Smooth muscle cell (in vitro differentiated cells): ENCODE measurements at regions not wholly inside any gene's neighbourhood (a gene's known extent, or its start where the extent isn't known, plus 50 kb on each side); places are given as distances from the start of the nearest gene placed in this dataset.

ENCODE experiments used
- DNase-seq: peaks from one replicate; lab custom pipeline; 2025; ENCODE audit not compliant: unreplicated experiment; lab: John Stamatoyannopoulos, UW
- H2AFZ ChIP-seq: fragments of 200-600 bp; sonication (generic); 2 replicates; pipeline ENCODE4 v1.6.0; 2016; ENCODE audit warnings: antibody characterized with exemption, low read depth, mild to moderate bottlenecking
- H3F3A ChIP-seq: fragments of 200-600 bp; sonication (generic); 2 replicates; pipeline ENCODE4 v1.6.0; 2017; ENCODE audit warnings: antibody characterized with exemption, low read depth
- H3K27ac ChIP-seq: fragments of 200-600 bp; sonication (generic); 2 replicates; pipeline ENCODE4 v1.5.1; 2016; ENCODE audit warnings: low read depth, mild to moderate bottlenecking
- H3K27me3 ChIP-seq: fragments of 200-600 bp; sonication (generic); 2 replicates; pipeline ENCODE4 v1.6.1; 2016; ENCODE audit warnings: low read depth, mild to moderate bottlenecking
- H3K36me3 ChIP-seq: fragments of 200-600 bp; sonication (generic); 2 replicates; pipeline ENCODE4 v1.5.1; 2016; ENCODE audit warnings: low read depth
- H3K4me1 ChIP-seq: fragments of 200-600 bp; sonication (generic); 2 replicates; pipeline ENCODE4 v1.5.1; 2016; ENCODE audit warnings: low read depth
- H3K4me2 ChIP-seq: fragments of 200-600 bp; sonication (generic); 2 replicates; pipeline ENCODE4 v1.6.0; 2016; ENCODE audit warnings: mild to moderate bottlenecking
- H3K4me3 ChIP-seq: fragments of 200-600 bp; sonication (generic); 2 replicates; pipeline ENCODE4 v1.5.1; 2016; ENCODE audit warnings: mild to moderate bottlenecking
- H3K79me2 ChIP-seq: fragments of 200-600 bp; sonication (generic); 2 replicates; pipeline ENCODE4 v1.6.0; 2016; ENCODE audit warnings: low read depth, mild to moderate bottlenecking
- H3K9ac ChIP-seq: fragments of 200-600 bp; sonication (generic); 2 replicates; pipeline ENCODE4 v1.6.0; 2016; ENCODE audit warnings: low read depth
- H3K9me3 ChIP-seq: fragments of 200-600 bp; sonication (generic); replicated peaks from 2 replicates; pipeline ENCODE4 v1.5.1; 2016; ENCODE audit warnings: low read depth
- H4K20me1 ChIP-seq: fragments of 200-600 bp; sonication (generic); 2 replicates; pipeline ENCODE4 v1.6.0; 2016; ENCODE audit warnings: low read depth
- WGBS: methylation state at CpG from one replicate; pipeline ENCODE4 v1.1.7; 2016; ENCODE audit warnings: low lambda C conversion rate; 5-methylcytosine and 5-hydroxymethylcytosine counted together
- TF ChIP-seq, protein P1 (sequence below): fragments of 200-600 bp; sonication (generic); IDR thresholded peaks from 2 replicates; pipeline ENCODE4 v1.5.1; 2017; ENCODE audit warnings: borderline replicate concordance, mild to moderate bottlenecking, antibody characterized with exemption; ENCODE audit not compliant: insufficient read depth, poor library complexity, severe bottlenecking

DNA sequence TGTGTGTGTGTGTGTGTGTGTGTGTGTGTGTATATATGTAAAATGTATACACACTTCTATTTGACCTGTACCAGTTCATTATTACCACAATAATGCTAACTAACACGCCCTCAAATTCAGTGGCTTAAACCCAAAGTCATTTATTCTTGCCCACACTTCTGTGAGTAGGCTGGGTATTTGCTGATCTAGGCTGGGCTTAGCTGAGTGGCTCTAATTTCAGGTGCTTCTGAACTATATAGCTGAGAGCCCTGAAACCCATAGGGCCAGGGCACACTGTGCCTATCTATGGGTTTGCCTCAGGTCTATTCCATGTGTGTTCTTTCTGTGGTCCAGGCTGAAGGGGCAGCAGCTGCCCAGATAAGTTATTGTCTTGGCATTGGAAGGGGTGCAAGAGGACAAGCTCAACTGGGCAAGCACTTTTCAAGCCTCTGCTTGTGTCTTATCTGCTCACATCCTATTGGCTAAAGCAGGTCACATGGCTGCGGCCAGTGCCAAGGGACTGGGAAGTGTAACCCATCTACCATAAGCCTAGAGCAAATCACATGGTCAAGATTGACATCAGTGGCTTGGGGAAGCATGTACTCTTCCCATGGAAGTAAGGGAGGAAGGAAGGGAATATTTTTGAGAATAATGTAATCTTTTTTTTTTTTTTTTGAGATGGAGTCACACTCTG, 139.9 kb downstream of the PALM2AKAP2 start:
- no peaks in the 10 kb centered on the region for H3F3A ChIP-seq

DNA sequence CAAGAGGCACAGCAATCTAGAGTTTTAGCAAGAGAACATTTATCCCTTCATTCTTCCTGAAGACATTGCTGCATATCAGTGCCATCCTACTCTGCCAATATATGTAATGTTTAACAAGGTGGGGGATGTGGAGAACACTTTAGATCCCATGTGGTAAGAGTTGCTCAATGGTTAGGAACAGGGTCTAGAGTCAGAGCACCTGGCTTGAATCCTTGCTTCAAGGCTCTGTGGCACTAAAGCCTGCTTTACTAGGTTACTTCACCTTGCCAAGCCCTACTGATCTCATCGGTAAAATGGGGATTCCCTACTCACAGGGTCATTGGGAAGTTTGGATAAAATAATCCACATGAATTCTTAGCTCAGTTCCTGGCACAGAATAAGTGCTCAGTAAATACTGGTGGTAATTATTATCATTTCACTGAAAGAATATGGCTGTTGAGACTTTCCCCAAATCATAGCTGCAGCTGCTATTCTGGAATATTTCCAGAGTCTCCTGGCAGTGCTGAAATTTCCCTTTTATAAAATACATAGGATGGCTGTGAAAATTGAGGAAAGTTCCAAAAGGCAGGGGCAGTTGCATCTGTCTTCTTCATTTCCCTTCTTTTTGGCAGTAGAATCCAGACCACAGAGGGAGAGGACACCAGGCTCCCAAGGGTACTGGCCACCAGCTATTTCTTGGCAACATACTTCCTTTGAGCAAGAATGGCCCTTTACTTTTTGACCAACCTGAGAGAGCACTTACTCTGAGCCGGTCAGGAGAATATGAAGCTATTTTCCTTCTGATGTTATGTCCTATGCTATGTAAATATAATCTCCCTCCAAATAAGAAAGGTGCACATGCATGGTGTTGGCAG, 142.8 kb downstream of the PALM2AKAP2 start:
- Histone ChIP-seq H3K27me3 (no peaks in the 10 kb centered on the region), H3K4me2 (no peak overlapping the region), H3K36me3 (no peaks in the 10 kb centered on the region), H3K27ac (no peak overlapping the region), H2AFZ (no peak overlapping the region), H3K9me3 (no peaks in the 10 kb centered on the region), H3K9ac (no peak overlapping the region), H3K4me3 (no peak overlapping the region), H3F3A (no peaks in the 10 kb centered on the region), H3K4me1 (no peaks in the 10 kb centered on the region), H3K79me2 (no peaks in the 10 kb centered on the region), H4K20me1 (peaks cover 10% of the 10 kb centered on the region)
- no peak for DNase-seq
- WGBS = 95% methylated on average over 2 of the region's 2 CpGs
- TF ChIP-seq, protein P1, sequence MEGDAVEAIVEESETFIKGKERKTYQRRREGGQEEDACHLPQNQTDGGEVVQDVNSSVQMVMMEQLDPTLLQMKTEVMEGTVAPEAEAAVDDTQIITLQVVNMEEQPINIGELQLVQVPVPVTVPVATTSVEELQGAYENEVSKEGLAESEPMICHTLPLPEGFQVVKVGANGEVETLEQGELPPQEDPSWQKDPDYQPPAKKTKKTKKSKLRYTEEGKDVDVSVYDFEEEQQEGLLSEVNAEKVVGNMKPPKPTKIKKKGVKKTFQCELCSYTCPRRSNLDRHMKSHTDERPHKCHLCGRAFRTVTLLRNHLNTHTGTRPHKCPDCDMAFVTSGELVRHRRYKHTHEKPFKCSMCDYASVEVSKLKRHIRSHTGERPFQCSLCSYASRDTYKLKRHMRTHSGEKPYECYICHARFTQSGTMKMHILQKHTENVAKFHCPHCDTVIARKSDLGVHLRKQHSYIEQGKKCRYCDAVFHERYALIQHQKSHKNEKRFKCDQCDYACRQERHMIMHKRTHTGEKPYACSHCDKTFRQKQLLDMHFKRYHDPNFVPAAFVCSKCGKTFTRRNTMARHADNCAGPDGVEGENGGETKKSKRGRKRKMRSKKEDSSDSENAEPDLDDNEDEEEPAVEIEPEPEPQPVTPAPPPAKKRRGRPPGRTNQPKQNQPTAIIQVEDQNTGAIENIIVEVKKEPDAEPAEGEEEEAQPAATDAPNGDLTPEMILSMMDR = no peak

More for the DNA sequence above, 139.9 kb downstream of the PALM2AKAP2 start:
- Histone ChIP-seq H3K4me1 (no peaks in the 10 kb centered on the region), H3K79me2 (no peaks in the 10 kb centered on the region), H3K27me3 (no peaks in the 10 kb centered on the region), H3K9ac (no peak overlapping the region), H3K4me3 (no peak overlapping the region), H2AFZ (no peak overlapping the region), H3K9me3 (no peaks in the 10 kb centered on the region), H3K36me3 (no peaks in the 10 kb centered on the region), H4K20me1 (peaks cover 23% of the 10 kb centered on the region), H3K27ac (no peak overlapping the region), H3K4me2 (no peak overlapping the region)
- DNase-seq = no peak
- 98% methylated on average over 2 of the region's 2 CpGs for WGBS
- TF ChIP-seq, protein P1 = no peak

DNA sequence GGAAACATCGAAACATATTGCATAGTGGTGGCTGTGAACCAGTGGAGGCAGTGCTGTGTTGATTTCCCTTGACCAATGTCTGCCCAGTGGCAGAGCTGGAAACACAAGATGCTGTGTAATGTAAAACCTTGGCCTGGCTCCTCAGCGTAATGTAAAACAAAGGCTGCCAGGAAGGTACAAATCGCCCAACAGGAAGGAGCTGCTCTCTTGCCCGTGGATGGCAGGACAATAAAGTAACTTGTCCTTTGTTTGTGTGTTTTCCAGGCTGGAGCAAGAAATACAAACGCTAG, 143.4 kb downstream of the PALM2AKAP2 start:
- H3K27ac ChIP-seq = no peak overlapping the region
- H3K27me3 ChIP-seq = no peaks in the 10 kb centered on the region
- DNase-seq = no peak
- no peak overlapping the region for H3K9ac ChIP-seq
- H2AFZ ChIP-seq = no peak overlapping the region
- H3K79me2 ChIP-seq = no peaks in the 10 kb centered on the region
- H3K4me1 ChIP-seq = no peaks in the 10 kb centered on the region
- WGBS = 94% methylated on average over 5 of the region's 5 CpGs
- H3K36me3 ChIP-seq = no peaks in the 10 kb centered on the region
- H3K9me3 ChIP-seq = no peaks in the 10 kb centered on the region
- H3F3A ChIP-seq = no peaks in the 10 kb centered on the region
- no peak overlapping the region for H3K4me3 ChIP-seq
- no peak overlapping the region for H3K4me2 ChIP-seq
- peaks cover 10% of the 10 kb centered on the region for H4K20me1 ChIP-seq
- TF ChIP-seq, protein P1 = no peak

DNA sequence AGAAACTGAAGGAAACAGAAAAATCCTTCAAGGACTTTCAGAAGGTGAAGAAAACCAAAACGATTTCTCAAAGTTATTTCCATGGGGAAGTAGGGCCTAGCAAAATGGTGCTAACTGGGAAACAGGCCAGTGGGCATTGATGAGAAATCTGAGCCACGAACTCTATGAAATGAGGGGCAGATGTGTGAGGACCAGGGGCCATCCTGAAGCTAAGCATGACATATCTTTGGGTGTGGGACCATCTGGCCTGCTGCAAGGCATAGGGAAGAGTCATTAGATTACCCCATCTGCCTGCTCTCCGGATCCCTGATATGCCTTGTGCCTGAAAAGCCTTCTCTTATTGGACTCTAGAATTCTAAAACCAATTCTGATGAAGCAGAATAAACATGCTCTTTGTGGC, 143.8 kb downstream of the PALM2AKAP2 start:
- Histone ChIP-seq H3K9ac (no peak overlapping the region), H4K20me1 (peaks cover 10% of the 10 kb centered on the region), H3K79me2 (no peaks in the 10 kb centered on the region), H3K4me1 (no peaks in the 10 kb centered on the region), H3K27me3 (no peaks in the 10 kb centered on the region), H3K9me3 (no peaks in the 10 kb centered on the region), H2AFZ (no peak overlapping the region), H3K4me3 (no peak overlapping the region), H3K4me2 (no peak overlapping the region), H3K27ac (no peak overlapping the region), H3K36me3 (no peaks in the 10 kb centered on the region), H3F3A (no peaks in the 10 kb centered on the region)
- 93% methylated on average over 3 of the region's 3 CpGs for WGBS
- DNase-seq = no peak
- TF ChIP-seq, protein P1 = no peak
